BLaER1 treated with 17β-estradiol and CSF1 and Interleukin-3, amounts not matched to agents 10 nM and 100 nM (cell line): ENCODE measurements at regions not wholly inside any gene's neighbourhood (a gene's known extent, or its start where the extent isn't known, plus 50 kb on each side); places are given as distances from the start of the nearest gene placed in this dataset.
A peak's percentile ranks its signal among the peaks of the same experiment; 100 is the strongest.
"Not testable (repeated sequence)": the region's sequence is repeated elsewhere in the genome, so short reads cannot be mapped to it uniquely, and the experiment has no call there.

Experiments used
- H3K27ac ChIP-seq, 11 experiments: shearing (Covaris generic); formaldehyde crosslinking; 2 replicates each; pipeline ENCODE4 v1.8.1; 2022
- H3K27me3 ChIP-seq, 11 experiments: shearing (Covaris generic); formaldehyde crosslinking; 2 replicates each; pipeline ENCODE4 v1.8.1; 2022
- H3K36me3 ChIP-seq, 11 experiments: shearing (Covaris generic); formaldehyde crosslinking; 2 replicates each; pipeline ENCODE4 v1.8.1; 2022
- H3K4me1 ChIP-seq, 10 experiments: shearing (Covaris generic); formaldehyde crosslinking; 2 replicates each; pipeline ENCODE4 v1.8.1; 2022
- H3K4me2 ChIP-seq, 11 experiments: shearing (Covaris generic); formaldehyde crosslinking; 2 replicates each; pipeline ENCODE4 v1.8.1; 2022
- H3K4me3 ChIP-seq, 10 experiments: shearing (Covaris generic); formaldehyde crosslinking; 2 replicates each; pipeline ENCODE4 v1.8.1; 2022
- H3K9ac ChIP-seq, 11 experiments: shearing (Covaris generic); formaldehyde crosslinking; 2 replicates each; pipeline ENCODE4 v1.8.1; 2022
- H3K9me3 ChIP-seq, 11 experiments: shearing (Covaris generic); formaldehyde crosslinking; replicated peaks in 1 of 11; 2 replicates each; pipeline ENCODE4 v1.8.1; 2022
- H4K20me1 ChIP-seq, 11 experiments: shearing (Covaris generic); formaldehyde crosslinking; 2 replicates each; pipeline ENCODE4 v1.8.1; 2022
- Cebpa-rat ChIP-seq, 11 experiments: shearing (Covaris generic); IDR thresholded peaks; 2 replicates each; pipeline ENCODE4 v1.8.1; 2022

GRCh38 chr1:173354937-173355280 is 122.2 kb upstream of the PRDX6 start:
- Histone ChIP-seq H3K9me3 (peaks cover 24 to 43% (median 33%) of the 10 kb centered on the region in 11 experiments), H4K20me1 (no peaks in the 10 kb centered on the region), H3K4me3 (no peak overlapping the region), H3K36me3 (peaks cover 0 to 3% (median 0%) of the 10 kb centered on the region in 11 experiments; a peak in 2 of 22 replicates), H3K4me1 (peaks cover 0 to 2% (median 0%) of the 10 kb centered on the region in 10 experiments; a peak in 2 of 20 replicates), H3K27ac (no peak overlapping the region), H3K27me3 (no peaks in the 10 kb centered on the region), H3K4me2 (no peak overlapping the region), H3K9ac (no peak overlapping the region)
- no peak for TF ChIP-seq Cebpa-rat (IDR thresholded peaks at IDR 0.05)

- no peak overlapping the region for H3K27ac ChIP-seq
- TF ChIP-seq Cebpa-rat (IDR thresholded peaks at IDR 0.05) = no peak
- peaks cover 0 to 3% (median 0%) of the 10 kb centered on the region in 11 experiments; a peak in 2 of 22 replicates for H3K36me3 ChIP-seq
- no peaks in the 10 kb centered on the region for H3K27me3 ChIP-seq
- H3K4me2 ChIP-seq = no peak overlapping the region
- peaks cover 24 to 41% (median 32%) of the 10 kb centered on the region in 11 experiments for H3K9me3 ChIP-seq
- H3K9ac ChIP-seq = no peak overlapping the region
- no peak overlapping the region for H3K4me3 ChIP-seq
- peaks cover 0 to 7% (median 0%) of the 10 kb centered on the region in 10 experiments; a peak in 5 of 20 replicates for H3K4me1 ChIP-seq
- no peaks in the 10 kb centered on the region for H4K20me1 ChIP-seq
Measured at GRCh38 chr1:173355281-173356031, 121.7 kb upstream of the PRDX6 start.

- H3K4me3 ChIP-seq = no peak overlapping the region
- no peak for TF ChIP-seq Cebpa-rat (IDR thresholded peaks at IDR 0.05)
- H3K4me1 ChIP-seq = peaks cover 0 to 15% (median 2%) of the 10 kb centered on the region in 10 experiments; a peak in 7 of 20 replicates
- H3K27me3 ChIP-seq = no peaks in the 10 kb centered on the region
- no peak overlapping the region for H3K9ac ChIP-seq
- H4K20me1 ChIP-seq = no peaks in the 10 kb centered on the region
- H3K9me3 ChIP-seq = peaks cover 22 to 34% (median 26%) of the 10 kb centered on the region in 11 experiments
- H3K27ac ChIP-seq = no peak overlapping the region
- H3K36me3 ChIP-seq = peaks cover 0 to 3% (median 0%) of the 10 kb centered on the region in 11 experiments; a peak in 2 of 22 replicates
- H3K4me2 ChIP-seq = no peak overlapping the region
Measured at GRCh38 chr1:173356191-173356762, 120.9 kb upstream of the PRDX6 start.

GRCh38 chr1:173360487-173361063 is 116.6 kb upstream of the PRDX6 start:
- H3K4me1 ChIP-seq = peaks cover 0 to 16% (median 2%) of the 10 kb centered on the region in 10 experiments; a peak in 7 of 20 replicates
- no peak overlapping the region for H3K27ac ChIP-seq
- H3K36me3 ChIP-seq = no peaks in the 10 kb centered on the region
- H4K20me1 ChIP-seq = no peaks in the 10 kb centered on the region
- 0 out of 22 replicates have a peak, but pooled peaks cover 0 to under 1% (median 0%) of the 10 kb centered on the region in 11 experiments for H3K9me3 ChIP-seq
- no peak overlapping the region for H3K9ac ChIP-seq
- H3K4me3 ChIP-seq = no peak overlapping the region
- H3K4me2 ChIP-seq = peak overlapping the region in 4 of 11 experiments; percentile 1 to 75 (median 50); a peak in 5 of 22 replicates
- H3K27me3 ChIP-seq = no peaks in the 10 kb centered on the region
- no peak for TF ChIP-seq Cebpa-rat (IDR thresholded peaks at IDR 0.05)

- Histone ChIP-seq H3K4me3 (no peak overlapping the region), H3K9ac (no peak overlapping the region), H3K27me3 (no peaks in the 10 kb centered on the region), H3K36me3 (no peaks in the 10 kb centered on the region), H3K4me1 (peaks cover 0 to 16% (median 2%) of the 10 kb centered on the region in 10 experiments; a peak in 7 of 20 replicates), H3K4me2 (no peak overlapping the region), H3K9me3 (peaks cover 0 to 3% (median under 1%) of the 10 kb centered on the region in 11 experiments; a peak in 7 of 22 replicates), H3K27ac (no peak overlapping the region), H4K20me1 (no peaks in the 10 kb centered on the region)
- no peak for TF ChIP-seq Cebpa-rat (IDR thresholded peaks at IDR 0.05)
Measured at GRCh38 chr1:173362543-173362942, 114.6 kb upstream of the PRDX6 start.

GRCh38 chr1:173364827-173365226 is 112.3 kb upstream of the PRDX6 start:
- Histone ChIP-seq H4K20me1 (no peaks in the 10 kb centered on the region), H3K27me3 (no peaks in the 10 kb centered on the region), H3K9ac (no peak overlapping the region), H3K4me3 (no peak overlapping the region), H3K4me1 (peaks cover 0 to 15% (median 2%) of the 10 kb centered on the region in 10 experiments; a peak in 7 of 20 replicates), H3K9me3 (peaks cover 0 to 13% (median 10%) of the 10 kb centered on the region in 11 experiments; a peak in 10 of 22 replicates), H3K27ac (no peak overlapping the region), H3K36me3 (no peaks in the 10 kb centered on the region), H3K4me2 (no peak overlapping the region)
- TF ChIP-seq Cebpa-rat (IDR thresholded peaks at IDR 0.05) = no peak

- Histone ChIP-seq H3K4me3 (no peak overlapping the region), H3K36me3 (no peaks in the 10 kb centered on the region), H4K20me1 (no peaks in the 10 kb centered on the region), H3K9ac (no peak overlapping the region), H3K27me3 (no peaks in the 10 kb centered on the region), H3K9me3 (peaks cover 0 to 13% (median 10%) of the 10 kb centered on the region in 11 experiments; a peak in 10 of 22 replicates), H3K4me2 (no peak overlapping the region), H3K27ac (no peak overlapping the region), H3K4me1 (peaks cover 0 to 10% (median 2%) of the 10 kb centered on the region in 10 experiments; a peak in 7 of 20 replicates)
- TF ChIP-seq Cebpa-rat (IDR thresholded peaks at IDR 0.05) = no peak
Measured at GRCh38 chr1:173365341-173365740, 111.8 kb upstream of the PRDX6 start.

GRCh38 chr1:173367136-173367535 is 110.0 kb upstream of the PRDX6 start:
- no peak overlapping the region for H3K27ac ChIP-seq
- no peaks in the 10 kb centered on the region for H3K27me3 ChIP-seq
- H3K36me3 ChIP-seq = no peaks in the 10 kb centered on the region
- H4K20me1 ChIP-seq = no peaks in the 10 kb centered on the region
- H3K4me2 ChIP-seq = no peak overlapping the region
- no peaks in the 10 kb centered on the region for H3K4me1 ChIP-seq
- no peak for TF ChIP-seq Cebpa-rat (IDR thresholded peaks at IDR 0.05)
- peaks cover 0 to 13% (median 10%) of the 10 kb centered on the region in 11 experiments; a peak in 10 of 22 replicates for H3K9me3 ChIP-seq
- H3K4me3 ChIP-seq = no peak overlapping the region
- no peak overlapping the region for H3K9ac ChIP-seq

- H3K36me3 ChIP-seq, H3K4me2 ChIP-seq, H3K4me3 ChIP-seq, H3K4me1 ChIP-seq, H4K20me1 ChIP-seq, H3K9ac ChIP-seq, H3K27me3 ChIP-seq, H3K27ac ChIP-seq: not testable (repeated sequence)
- peaks cover 5 to 26% (median 21%) of the 10 kb centered on the region in 11 experiments for H3K9me3 ChIP-seq
Measured at GRCh38 chr1:173370586-173370985, 106.5 kb upstream of the PRDX6 start.

- H3K9ac ChIP-seq, H3K4me3 ChIP-seq, H4K20me1 ChIP-seq, H3K4me2 ChIP-seq, H3K4me1 ChIP-seq, H3K27ac ChIP-seq, H3K27me3 ChIP-seq, H3K36me3 ChIP-seq: not testable (repeated sequence)
- H3K9me3 ChIP-seq = peaks cover 16 to 32% (median 29%) of the 10 kb centered on the region in 11 experiments
Measured at GRCh38 chr1:173376065-173376464, 101.1 kb upstream of the PRDX6 start.
